HG02852 (cell line): ENCODE measurements at regions not wholly inside any gene's neighbourhood (a gene's known extent, or its start where the extent isn't known, plus 50 kb on each side); places are given as distances from the start of the nearest gene placed in this dataset.

Experiments used
- ATAC-seq: cut with Tn5 transposase; IDR thresholded peaks from one replicate; pipeline ENCODE4 v1.9.1; 2021; ENCODE audit warnings: mild to moderate bottlenecking, moderate library complexity; ENCODE audit not compliant: unreplicated experiment

GRCh38 chr4:144456196-144456595 is 189.8 kb upstream of the HHIP start:
- no peak for ATAC-seq

- no peak for ATAC-seq
These were observed 184.1 kb upstream of the HHIP start for GRCh38 chr4:144461906-144462305.

GRCh38 chr4:144463236-144463635 is 182.7 kb upstream of the HHIP start:
- no peak for ATAC-seq

DNA sequence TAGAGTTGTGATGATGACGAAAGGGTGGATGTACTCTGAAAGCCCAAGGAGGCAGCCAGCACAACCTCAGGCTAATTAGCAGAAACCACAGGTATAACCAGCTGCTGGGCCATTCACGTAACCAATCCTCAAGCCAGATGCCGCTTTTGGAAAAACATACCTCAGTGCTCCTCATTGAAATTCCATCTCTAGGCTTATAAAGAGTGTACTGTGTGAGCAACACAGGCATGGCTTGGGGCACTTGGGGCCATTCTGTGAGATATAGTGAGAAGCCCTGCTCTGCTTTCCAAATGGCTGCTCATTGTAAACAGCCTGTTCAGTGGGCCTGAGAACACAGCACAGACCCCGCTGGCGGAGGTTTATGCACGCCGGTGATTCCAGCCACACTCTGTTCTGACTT is 182.1 kb upstream of the HHIP start:
- no peak for ATAC-seq

GRCh38 chr4:144465546-144465945 is 180.4 kb upstream of the HHIP start:
- no peak for ATAC-seq

- no peak for ATAC-seq
These were observed 165.9 kb upstream of the HHIP start for GRCh38 chr4:144480068-144480467.

DNA sequence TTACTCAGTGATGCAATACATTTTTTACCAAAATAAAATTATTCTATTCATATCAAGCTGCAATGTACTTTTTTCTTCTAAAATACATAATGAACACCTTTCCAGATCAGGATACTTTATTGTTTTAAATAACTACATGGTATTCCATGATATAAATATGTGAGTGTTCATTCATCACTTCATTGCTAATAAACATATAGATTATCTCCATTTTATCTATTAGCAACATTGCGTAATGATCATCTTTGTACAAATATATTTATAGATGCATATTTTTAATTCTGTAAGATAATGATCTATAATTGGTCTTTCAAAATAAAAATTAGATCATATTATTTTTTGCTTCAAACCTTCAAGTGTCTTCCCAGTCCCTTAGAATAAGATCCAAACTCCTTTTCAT is 156.1 kb upstream of the HHIP start:
- ATAC-seq = no peak

GRCh38 chr4:144494280-144494679 is 151.7 kb upstream of the HHIP start:
- no peak for ATAC-seq

DNA sequence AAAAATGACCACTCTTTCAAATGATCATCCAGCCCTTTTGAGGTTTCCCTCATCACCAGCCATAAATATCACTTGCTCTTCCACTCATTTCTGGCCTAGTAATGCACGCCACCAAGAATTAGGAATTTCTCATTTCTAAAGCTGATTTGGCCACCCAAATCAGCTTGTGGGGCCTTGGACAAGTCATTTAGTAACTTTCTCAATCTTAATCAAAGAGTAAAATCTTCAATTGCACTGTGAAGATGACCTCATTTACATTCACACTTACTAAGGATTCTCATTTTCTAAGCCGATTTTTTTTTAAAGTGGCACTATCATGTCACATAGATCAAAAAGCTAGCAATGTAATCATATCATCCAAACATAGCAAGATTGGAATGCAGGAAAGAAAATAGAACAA is 150.0 kb upstream of the HHIP start:
- ATAC-seq = no peak

- peak; percentile 90 for ATAC-seq
These were observed 146.2 kb upstream of the HHIP start for GRCh38 chr4:144499777-144500176.

GRCh38 chr4:144501231-144501780 is 144.7 kb upstream of the HHIP start:
- no peak for ATAC-seq

- no peak for ATAC-seq
These were observed 141.1 kb upstream of the HHIP start for GRCh38 chr4:144504883-144505282.

- ATAC-seq = no peak
These were observed 138.4 kb upstream of the HHIP start for GRCh38 chr4:144507311-144508101.

DNA sequence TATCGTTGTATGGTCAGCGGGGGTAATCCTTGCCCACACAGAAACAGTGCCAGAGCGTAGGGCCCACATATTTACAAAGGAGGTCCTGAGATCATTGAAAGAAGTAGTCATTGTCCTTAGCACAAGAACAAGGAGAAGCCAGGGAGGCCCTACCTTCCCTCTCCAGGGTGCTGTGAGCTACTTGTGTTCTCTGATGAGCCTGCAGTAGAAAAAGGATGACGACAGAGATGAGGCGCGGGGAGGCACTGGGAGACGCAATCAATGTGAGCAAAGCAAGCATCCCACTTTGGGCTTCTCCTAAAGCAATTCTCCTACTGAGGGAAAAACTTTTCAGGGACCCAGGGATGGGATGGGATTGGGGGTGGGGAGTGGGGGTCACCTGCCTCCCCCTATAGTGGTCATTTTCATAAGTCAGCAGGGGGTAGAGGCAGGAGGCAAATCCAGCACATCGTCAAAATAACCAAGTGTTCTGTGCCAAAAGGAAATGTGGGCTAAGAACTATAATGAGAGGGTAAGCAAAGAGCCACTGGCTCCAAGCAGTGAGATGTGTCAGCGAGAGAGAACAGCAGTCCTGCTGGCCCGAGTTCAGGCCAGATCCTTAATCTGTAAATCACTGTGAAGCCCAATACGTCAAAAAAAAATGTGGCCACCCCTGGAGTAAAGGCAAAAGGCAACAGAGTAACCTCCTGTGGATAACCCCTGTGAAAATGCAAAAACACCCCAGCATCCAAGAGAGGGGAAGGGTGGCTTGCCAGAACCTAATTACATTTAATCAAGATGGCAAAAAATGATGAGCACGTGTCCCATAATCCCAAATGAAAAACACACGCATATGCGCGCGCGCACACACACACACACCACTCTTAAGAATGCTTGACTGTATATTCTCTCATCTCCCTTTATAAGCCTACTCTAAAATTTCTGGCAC is 136.6 kb upstream of the HHIP start:
- ATAC-seq = no peak

DNA sequence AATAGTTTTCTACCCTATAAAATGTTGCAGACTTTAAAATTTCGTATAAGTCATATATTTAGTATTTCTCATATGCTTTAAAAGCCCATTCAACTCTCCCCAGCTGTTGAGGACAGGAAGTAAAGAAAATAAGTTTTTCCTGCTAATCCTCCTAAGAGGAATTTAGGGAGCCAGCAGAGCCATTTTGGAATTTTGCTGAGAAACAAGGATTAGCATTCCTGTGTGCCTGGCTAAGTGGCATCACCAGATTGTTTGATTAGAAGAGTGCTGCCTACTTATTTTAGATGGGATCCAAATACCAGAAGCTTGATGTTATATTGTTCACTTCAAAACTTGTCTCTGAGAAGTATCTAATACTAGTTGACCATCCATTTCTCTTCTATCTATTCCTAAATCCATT is 131.2 kb upstream of the HHIP start:
- ATAC-seq = no peak

DNA sequence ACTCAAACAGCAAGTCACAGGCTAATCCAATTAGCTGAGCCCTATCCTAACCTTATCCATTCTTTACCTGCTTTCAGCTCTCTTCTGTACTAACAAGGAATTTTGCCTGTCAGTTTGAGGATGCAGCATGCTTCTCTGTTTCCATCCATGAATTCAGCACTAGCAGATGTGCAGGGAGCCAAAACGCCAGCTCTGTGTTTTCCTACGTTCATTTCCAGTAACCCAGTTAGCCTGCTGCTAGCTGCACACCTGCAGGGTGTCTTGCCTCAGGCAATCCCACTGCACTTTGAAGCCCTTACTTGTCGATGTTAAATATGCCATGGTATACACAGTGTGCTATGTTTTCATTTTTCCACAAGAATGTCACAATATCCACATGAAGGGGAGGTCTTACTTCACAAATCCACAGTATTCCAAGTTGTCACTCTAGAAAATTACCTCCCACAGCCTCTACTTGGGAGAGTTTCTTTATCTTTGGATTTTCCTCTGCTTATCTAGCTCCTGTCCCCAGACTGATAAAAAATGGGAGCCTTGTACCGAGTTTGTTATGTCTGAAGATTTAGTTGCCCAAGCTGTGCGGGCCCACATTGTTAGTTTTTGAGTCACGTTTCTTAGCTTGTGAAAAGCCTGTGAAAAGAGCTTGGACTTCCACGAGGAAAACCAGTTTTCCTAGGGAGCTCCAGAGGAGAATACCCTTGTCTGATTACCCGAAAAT is 127.6 kb upstream of the HHIP start:
- no peak for ATAC-seq

- ATAC-seq = no peak
These were observed 114.1 kb upstream of the HHIP start for GRCh38 chr4:144531841-144532240.

DNA sequence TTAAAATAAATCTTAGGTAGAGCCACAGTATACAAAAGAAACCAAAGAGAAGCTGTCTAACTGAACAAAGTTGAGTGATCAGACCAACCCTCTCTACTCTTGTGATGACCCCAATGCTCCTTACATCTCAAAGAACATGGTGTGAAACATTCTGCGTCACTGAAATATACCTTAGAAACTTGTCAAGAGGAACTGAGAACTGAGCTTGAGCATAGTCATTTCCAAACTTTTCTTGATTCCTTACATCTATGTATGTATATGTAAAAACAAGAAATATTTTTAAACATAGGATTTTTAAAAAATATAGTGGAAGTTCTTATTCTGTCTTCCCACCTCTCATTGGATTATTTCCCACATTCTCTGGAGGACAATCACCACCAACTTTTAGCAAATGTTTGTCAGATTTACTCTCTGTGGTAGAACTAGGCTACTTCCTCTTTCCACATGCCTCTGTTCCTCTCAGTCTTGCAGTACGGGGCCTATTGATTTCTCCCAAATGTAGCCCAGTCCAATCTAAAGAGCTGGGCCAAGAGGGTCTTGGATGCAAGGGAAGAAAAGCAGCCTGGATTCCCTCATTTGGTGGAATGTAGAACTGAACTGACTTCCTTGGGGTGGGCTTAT is 98.2 kb upstream of the HHIP start:
- peak; percentile 98 for ATAC-seq

GRCh38 chr4:144556636-144557035 is 89.3 kb upstream of the HHIP start:
- no peak for ATAC-seq

DNA sequence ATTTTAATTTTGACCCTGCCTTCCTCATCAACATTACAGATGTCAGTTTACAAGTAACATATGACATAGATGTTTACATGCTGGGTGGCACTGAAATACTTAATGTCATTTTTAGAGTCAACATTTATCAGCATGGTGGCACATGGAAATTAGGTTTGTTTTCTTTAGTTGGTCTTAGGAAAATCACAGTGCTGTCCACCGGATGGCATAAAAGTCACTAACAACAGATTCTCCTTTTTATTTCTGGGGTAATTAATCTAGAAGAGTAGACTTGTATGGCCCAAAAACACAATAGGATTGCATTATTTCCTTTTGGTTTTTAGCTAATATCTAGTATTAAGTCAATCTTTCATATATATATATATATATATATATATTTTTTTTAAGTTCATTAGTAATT is 88.6 kb upstream of the HHIP start:
- ATAC-seq = no peak
